H1 (cell line): ENCODE measurements at regions not wholly inside any gene's neighbourhood (a gene's known extent, or its start where the extent isn't known, plus 50 kb on each side); places are given as distances from the start of the nearest gene placed in this dataset.

ENCODE experiments used
- CTCF ChIA-PET: fragments of 300-600 bp; sonication (Branson Sonifier 250); formaldehyde crosslinking; loops from one replicate; lab custom pipeline; 2021; ENCODE audit not compliant: partially characterized antibody; lab: Charles Lee
- POLR2A ChIA-PET: fragments of 300-600 bp; sonication (Branson Sonifier 250); formaldehyde crosslinking; loops from one replicate; lab custom pipeline; 2021; ENCODE audit warnings: inconsistent platforms; ENCODE audit not compliant: partially characterized antibody; lab: Charles Lee
- DNase-seq, 2 experiments: peaks; one replicate each; pipeline versions ENCODE4 v3.0.0 to v3.0.0-alpha.2; 2010 to 2022; ENCODE audit warnings: low spot score in 2 of 2, low read depth in 1 of 2, mixed read lengths in 1 of 2
- FAIRE-seq: peaks from 2 replicates; lab custom pipeline; 2011; peaks lifted over from hg19 to GRCh38; lab: Jason Lieb, UNC
- H2AFZ ChIP-seq: 2 replicates; pipeline ENCODE4 v1.8.1; 2012; ENCODE audit warnings: low read length, inconsistent platforms
- H2AK5ac ChIP-seq: 2 replicates; pipeline ENCODE4 v1.6.1; 2013; ENCODE audit warnings: low read depth, low read length
- H2BK120ac ChIP-seq: replicated peaks from 2 replicates; pipeline ENCODE3; 2013; ENCODE audit warnings: low read depth, low read length, inconsistent platforms
- H2BK12ac ChIP-seq: 2 replicates; pipeline ENCODE4 v1.6.1; 2013; ENCODE audit warnings: low read depth, low read length
- H2BK15ac ChIP-seq: 2 replicates; pipeline ENCODE4 v1.6.1; 2013; ENCODE audit warnings: low read length
- H2BK20ac ChIP-seq: 2 replicates; pipeline ENCODE4 v1.6.1; 2013; ENCODE audit warnings: low read length
- H2BK5ac ChIP-seq: 2 replicates; pipeline ENCODE4 v1.6.1; 2013; ENCODE audit warnings: low read depth, low read length
- H3K14ac ChIP-seq: 2 replicates; pipeline ENCODE4 v1.6.1; 2013; ENCODE audit warnings: inconsistent platforms; ENCODE audit not compliant: insufficient read length
- H3K18ac ChIP-seq: 2 replicates; pipeline ENCODE4 v1.6.1; 2013; ENCODE audit warnings: low read length; ENCODE audit errors: extremely low read depth
- H3K23ac ChIP-seq: 2 replicates; pipeline ENCODE4 v1.6.1; 2013; ENCODE audit warnings: inconsistent platforms; ENCODE audit not compliant: insufficient read length
- H3K23me2 ChIP-seq: 2 replicates; pipeline ENCODE4 v1.6.1; 2013; ENCODE audit warnings: low read depth, low read length
- H3K27ac ChIP-seq: 2 replicates; pipeline ENCODE4 v1.6.1; 2011; ENCODE audit warnings: low read depth, low read length, inconsistent platforms
- H3K27me3 ChIP-seq, 4 experiments: replicated peaks in 1 of 4; 1 replicate in 1 of 4; 2 replicates in 3 of 4; pipeline versions ENCODE4 v1.6.1 to v1.8.1; 2011 to 2013; ENCODE audit warnings: low read length in 3 of 4, mild to moderate bottlenecking in 3 of 4, inconsistent platforms in 2 of 4, mixed read lengths in 2 of 4, moderate library complexity in 1 of 4; ENCODE audit not compliant: control insufficient read depth in 3 of 4, insufficient read depth in 3 of 4; ENCODE audit errors: extremely low read depth in 1 of 4
- H3K36me3 ChIP-seq, 4 experiments: 2 replicates each; pipeline versions ENCODE4 v1.6.1 to v1.8.1; 2011 to 2013; ENCODE audit warnings: mild to moderate bottlenecking in 4 of 4, low read length in 3 of 4, moderate library complexity in 2 of 4, control low read depth in 1 of 4, inconsistent platforms in 1 of 4; ENCODE audit not compliant: insufficient read depth in 4 of 4, control insufficient read depth in 2 of 4
- H3K4ac ChIP-seq: replicated peaks from 2 replicates; pipeline ENCODE3; 2013; ENCODE audit warnings: low read length, low read depth, mixed read lengths, inconsistent platforms; ENCODE audit not compliant: insufficient read length
- H3K4me1 ChIP-seq, 4 experiments: replicated peaks in 1 of 4; 1 replicate in 1 of 4; 2 replicates in 3 of 4; pipeline versions ENCODE4 v1.6.1 to v1.8.1; 2011 to 2013; ENCODE audit warnings: low read length in 3 of 4, inconsistent platforms in 2 of 4, mixed read lengths in 1 of 4; ENCODE audit not compliant: insufficient read depth in 4 of 4, control insufficient read depth in 3 of 4
- H3K4me2 ChIP-seq, 2 experiments: 2 replicates each; pipeline versions ENCODE4 v1.6.1 to v1.8.1; 2011 to 2013; ENCODE audit warnings: low read depth in 2 of 2, low read length in 2 of 2, control low read depth in 1 of 2, inconsistent platforms in 1 of 2, mild to moderate bottlenecking in 1 of 2; ENCODE audit not compliant: insufficient read depth in 1 of 2
- H3K4me3 ChIP-seq, 4 experiments: fragments of 200-600, 300-600 bp in 1 of 4; sonication (generic), shearing (Covaris generic), sonication (Bioruptor Twin) in 1 of 4; 2 replicates each; pipeline versions ENCODE4 v1.5.1 to v1.8.1; 2011 to 2016; ENCODE audit warnings: low read length in 4 of 4, low read depth in 3 of 4, control low read depth in 2 of 4, inconsistent platforms in 2 of 4, mild to moderate bottlenecking in 2 of 4, mixed read lengths in 1 of 4, moderate library complexity in 1 of 4; ENCODE audit not compliant: insufficient read depth in 2 of 4; ENCODE audit errors: extremely low read depth in 1 of 4
- H3K56ac ChIP-seq: replicated peaks from 2 replicates; pipeline ENCODE3; 2013; ENCODE audit warnings: low read depth, mild to moderate bottlenecking, mixed read lengths, low read length, inconsistent platforms; ENCODE audit not compliant: insufficient read length
- H3K79me1 ChIP-seq: 2 replicates; pipeline ENCODE4 v1.6.1; 2013; ENCODE audit warnings: low read depth, low read length, control low read depth
- H3K79me2 ChIP-seq, 2 experiments: 2 replicates each; pipeline versions ENCODE4 v1.6.1 to v1.8.1; 2012 to 2013; ENCODE audit warnings: low read length in 2 of 2, mild to moderate bottlenecking in 2 of 2, inconsistent platforms in 1 of 2; ENCODE audit not compliant: insufficient read depth in 2 of 2, control insufficient read depth in 1 of 2
- H3K9ac ChIP-seq, 4 experiments: replicated peaks in 1 of 4; 1 replicate in 1 of 4; 2 replicates in 3 of 4; pipeline versions ENCODE4 v1.6.1 to v1.8.1; 2011 to 2013; ENCODE audit warnings: low read depth in 3 of 4, low read length in 3 of 4, control low read depth in 2 of 4, mild to moderate bottlenecking in 2 of 4, moderate library complexity in 2 of 4, inconsistent platforms in 1 of 4; ENCODE audit errors: extremely low read depth in 1 of 4
- H3K9me3 ChIP-seq, 2 experiments: 2 replicates each; pipeline versions ENCODE4 v1.6.1 to v1.8.1; 2012 to 2013; ENCODE audit warnings: mild to moderate bottlenecking in 2 of 2, moderate library complexity in 2 of 2, control low read depth in 1 of 2, inconsistent platforms in 1 of 2, low read depth in 1 of 2, low read length in 1 of 2, mixed read lengths in 1 of 2; ENCODE audit not compliant: insufficient read depth in 2 of 2
- H4K20me1 ChIP-seq, 2 experiments: replicated peaks in 1 of 2; 2 replicates each; pipeline versions ENCODE3 to v1.8.1; 2011 to 2013; ENCODE audit warnings: inconsistent platforms in 2 of 2, low read length in 2 of 2, mild to moderate bottlenecking in 1 of 2; ENCODE audit not compliant: insufficient read depth in 2 of 2, control insufficient read depth in 1 of 2
- H4K5ac ChIP-seq: 2 replicates; pipeline ENCODE4 v1.6.1; 2013; ENCODE audit warnings: low read length, low read depth, mixed read lengths, inconsistent platforms; ENCODE audit not compliant: insufficient read length
- H4K8ac ChIP-seq: 2 replicates; pipeline ENCODE4 v1.8.0; 2013; ENCODE audit warnings: mild to moderate bottlenecking, moderate library complexity, low read length, inconsistent platforms; ENCODE audit not compliant: insufficient read depth; ENCODE audit errors: extremely low read depth
- H4K91ac ChIP-seq: replicated peaks from 2 replicates; pipeline ENCODE3; 2013; ENCODE audit warnings: low read length, mixed read lengths, inconsistent platforms; ENCODE audit not compliant: insufficient read length
- CEBPB ChIP-seq: IDR thresholded peaks from 2 replicates; pipeline ENCODE4 v1.6.1; 2012; ENCODE audit warnings: low read depth, low read length
- GTF2F1 ChIP-seq: IDR thresholded peaks from 2 replicates; pipeline ENCODE4 v1.6.1; 2012; ENCODE audit warnings: low read depth, low read length, improper control_type of control experiment, borderline replicate concordance
- KDM1A ChIP-seq: fragments of 200-600, 300-600 bp; sonication (generic); IDR thresholded peaks from 2 replicates; pipeline ENCODE4 v1.7.1; 2016; ENCODE audit warnings: mild to moderate bottlenecking, low read length, borderline replicate concordance
- RNF2 ChIP-seq: fragments of 200-900, 300-1000 bp; sonication (generic); IDR thresholded peaks from 2 replicates; pipeline ENCODE4 v1.7.1; 2016; ENCODE audit warnings: borderline replicate concordance, low read depth, mild to moderate bottlenecking, antibody characterized with exemption, low read length; ENCODE audit not compliant: poor library complexity, severe bottlenecking; ENCODE audit errors: missing control alignments
- SIRT6 ChIP-seq: IDR thresholded peaks from one replicate; pipeline ENCODE4 v1.7.1; 2012; ENCODE audit warnings: low read length, inconsistent platforms
- SRF ChIP-seq: IDR thresholded peaks from 2 replicates; pipeline ENCODE4 v1.6.1; 2011; ENCODE audit warnings: mild to moderate bottlenecking, low read depth, low read length, moderate library complexity
- TCF12 ChIP-seq: IDR thresholded peaks from 2 replicates; pipeline ENCODE4 v1.6.1; 2011; ENCODE audit warnings: low read depth, mild to moderate bottlenecking, low read length
- WGBS, 2 experiments: shearing (Covaris generic) in 1 of 2; methylation state at CpG; one replicate each; pipeline versions ENCODE4 v1.1.6 to v1.1.7; 2013 to 2015; ENCODE audit warnings: low lambda C conversion rate in 2 of 2, mixed read lengths in 2 of 2, inconsistent platforms in 1 of 2, low coverage in 1 of 2, missing lambda C conversion rate in 1 of 2; ENCODE audit not compliant: insufficient replicate concordance in 2 of 2, insufficient coverage in 1 of 2, insufficient read length in 1 of 2; ENCODE audit errors: extremely low coverage in 1 of 2, missing lambda C conversion rate in 1 of 2; 5-methylcytosine and 5-hydroxymethylcytosine counted together

- Histone ChIP-seq H2BK12ac (peak overlapping the region; percentile 68; the same call in 1 of the 2 replicates), H4K20me1 (no peaks in the 10 kb centered on the region), H3K56ac (no peak overlapping the region), H3K27ac (no peak overlapping the region), H2BK5ac (peak overlapping the region; percentile 76; the same call in 1 of the 2 replicates), H2BK120ac (no peak overlapping the region), H3K9ac (no peak overlapping the region), H2BK15ac (no peak overlapping the region), H3K36me3 (no peaks in the 10 kb centered on the region; a peak in 1 of 8 replicates), H3K9me3 (no peaks in the 10 kb centered on the region), H3K23ac (no peak overlapping the region), H3K4me1 (peaks cover 12 to 24% (median 20%) of the 10 kb centered on the region in 4 experiments), H3K4ac (no peak overlapping the region), H3K4me2 (no peak overlapping the region), H3K23me2 (no peaks in the 10 kb centered on the region), H3K27me3 (peaks cover 0 to 2% (median 0%) of the 10 kb centered on the region in 4 experiments; a peak in 2 of 7 replicates), H3K79me2 (no peaks in the 10 kb centered on the region), H4K8ac (no peak overlapping the region), H3K4me3 (no peak overlapping the region), H3K18ac (no peak overlapping the region), H2AK5ac (no peak overlapping the region), H3K14ac (no peak overlapping the region), H2AFZ (no peak overlapping the region), H4K91ac (no peak overlapping the region), H4K5ac (no peak overlapping the region), H2BK20ac (peak overlapping the region; percentile 63; the same call in 1 of the 2 replicates), H3K79me1 (no peaks in the 10 kb centered on the region)
- DNase-seq (no peak), FAIRE-seq (no peak)
- 93% methylated on average over 8 of the region's 8 CpGs; no CpG with 5 or more reads in 1 of the 2 experiments for WGBS, 2 experiments
- CTCF ChIA-PET = no interaction called here
- POLR2A ChIA-PET = no interaction called here
- TF ChIP-seq SRF = no peak
- no peak for TF ChIP-seq KDM1A
- TF ChIP-seq TCF12 = no peak
- TF ChIP-seq CEBPB = no peak
- TF ChIP-seq GTF2F1 = no peak
- TF ChIP-seq RNF2 = no peak
- TF ChIP-seq SIRT6 = no peak
Measured at GRCh38 chr10:121291823-121292222, 306.4 kb downstream of the FGFR2 start.
